Endodermal cell (in vitro differentiated cells): ENCODE measurements at regions not wholly inside any gene's neighbourhood (a gene's known extent, or its start where the extent isn't known, plus 50 kb on each side); places are given as distances from the start of the nearest gene placed in this dataset.

Source experiments
- DNase-seq: peaks from one replicate; pipeline ENCODE4 v3.0.0-alpha.2; 2017
- H3K27ac ChIP-seq: 2 replicates; pipeline ENCODE4 v1.5.1; 2013; ENCODE audit warnings: mild to moderate bottlenecking, low read depth, low read length, moderate library complexity
- H3K27me3 ChIP-seq: 2 replicates; pipeline ENCODE4 v1.6.1; 2013; ENCODE audit warnings: mild to moderate bottlenecking, low read length, moderate library complexity; ENCODE audit not compliant: insufficient read depth, control insufficient read depth, poor library complexity, severe bottlenecking
- H3K36me3 ChIP-seq: 2 replicates; pipeline ENCODE4 v1.7.0; 2013; ENCODE audit warnings: mild to moderate bottlenecking, low read length, moderate library complexity; ENCODE audit not compliant: control insufficient read depth, insufficient read depth
- H3K4me1 ChIP-seq: one replicate; pipeline ENCODE4 v1.7.0; 2013; ENCODE audit warnings: low read length; ENCODE audit not compliant: control insufficient read depth, insufficient read depth
- H3K4me3 ChIP-seq: 2 replicates; pipeline ENCODE4 v1.5.1; 2013; ENCODE audit warnings: mild to moderate bottlenecking, low read length, moderate library complexity
- H3K9ac ChIP-seq: 2 replicates; pipeline ENCODE4 v1.6.1; 2013; ENCODE audit warnings: mild to moderate bottlenecking, low read length, moderate library complexity; ENCODE audit not compliant: poor library complexity, severe bottlenecking; ENCODE audit errors: extremely low read depth
- H3K9me3 ChIP-seq: 2 replicates; pipeline ENCODE4 v1.6.1; 2013; ENCODE audit warnings: mild to moderate bottlenecking, low read length, moderate library complexity; ENCODE audit not compliant: control insufficient read depth
- H3K27ac Mint-ChIP-seq: 2 replicates; pipeline ENCODE4 v1.8.0; 2020; ENCODE audit warnings: mixed read lengths
- H3K27me3 Mint-ChIP-seq: 2 replicates; pipeline ENCODE4 v1.8.0; 2021; ENCODE audit warnings: mild to moderate bottlenecking, mixed read lengths; ENCODE audit not compliant: insufficient read depth
- H3K36me3 Mint-ChIP-seq: 2 replicates; pipeline ENCODE4 v1.8.0; 2020; ENCODE audit warnings: low read depth, mixed read lengths
- H3K4me1 Mint-ChIP-seq: 2 replicates; pipeline ENCODE4 v1.8.0; 2020; ENCODE audit warnings: mixed read lengths
- H3K4me3 Mint-ChIP-seq: 2 replicates; pipeline ENCODE4 v1.8.0; 2020; ENCODE audit warnings: mild to moderate bottlenecking, moderate library complexity, mixed read lengths
- H3K9me3 Mint-ChIP-seq: 2 replicates; pipeline ENCODE4 v1.8.0; 2020; ENCODE audit warnings: mild to moderate bottlenecking, mixed read lengths
- CTCF ChIP-seq: fragments of 200-600 bp; sonication (generic); conservative IDR thresholded peaks from 2 replicates; pipeline ENCODE4 v1.5.0; 2021; ENCODE audit warnings: antibody characterized with exemption, mild to moderate bottlenecking
- WGBS, 2 experiments: methylation state at CpG; one replicate each; pipeline versions ENCODE4 v1.1.5 to v1.1.7; 2013; ENCODE audit warnings: missing lambda C conversion rate in 2 of 2, mixed read lengths in 1 of 2; ENCODE audit not compliant: insufficient coverage in 1 of 2, insufficient read length in 1 of 2; 5-methylcytosine and 5-hydroxymethylcytosine counted together

GRCh38 chr21:35571910-35572309 lies 488.4 kb downstream of the SETD4 start:
- Mint-ChIP-seq H3K36me3 (no peaks in the 10 kb centered on the region), H3K4me3 (no peak overlapping the region), H3K4me1 (no peaks in the 10 kb centered on the region), H3K9me3 (peaks cover 4% of the 10 kb centered on the region), H3K27me3 (no peaks in the 10 kb centered on the region), H3K27ac (no peak overlapping the region)
- WGBS, 2 experiments: 76 to 78% methylated on average over 6 to 7 of the region's 7 CpGs
- Histone ChIP-seq H3K27ac (no peak overlapping the region), H3K36me3 (no peaks in the 10 kb centered on the region), H3K9ac (no peak overlapping the region), H3K4me1 (no peaks in the 10 kb centered on the region), H3K4me3 (no peak overlapping the region), H3K9me3 (no peaks in the 10 kb centered on the region), H3K27me3 (no peaks in the 10 kb centered on the region)
- TF ChIP-seq CTCF: no peak
- no peak for DNase-seq

GRCh38 chr21:35568643-35569042 lies 491.7 kb downstream of the SETD4 start:
- Histone ChIP-seq H3K36me3 (no peaks in the 10 kb centered on the region), H3K27me3 (no peaks in the 10 kb centered on the region), H3K9ac (no peak overlapping the region), H3K4me1 (no peaks in the 10 kb centered on the region), H3K4me3 (no peak overlapping the region), H3K27ac (no peak overlapping the region), H3K9me3 (no peaks in the 10 kb centered on the region)
- no peaks in the 10 kb centered on the region for H3K27me3 Mint-ChIP-seq
- 74 to 88% methylated on average over 2 to 5 of the region's 5 CpGs for WGBS, 2 experiments
- no peak for TF ChIP-seq CTCF
- H3K4me3 Mint-ChIP-seq: no peak overlapping the region
- no peak for DNase-seq
- peaks cover 6% of the 10 kb centered on the region for H3K9me3 Mint-ChIP-seq
- no peaks in the 10 kb centered on the region for H3K36me3 Mint-ChIP-seq
- H3K27ac Mint-ChIP-seq: no peak overlapping the region
- peaks cover 7% of the 10 kb centered on the region for H3K4me1 Mint-ChIP-seq

GRCh38 chr21:35566874-35567273 lies 493.5 kb downstream of the SETD4 start:
- H3K9me3 Mint-ChIP-seq: peaks cover 6% of the 10 kb centered on the region
- peaks cover 7% of the 10 kb centered on the region for H3K4me1 Mint-ChIP-seq
- Histone ChIP-seq H3K36me3 (no peaks in the 10 kb centered on the region), H3K27me3 (no peaks in the 10 kb centered on the region), H3K4me1 (no peaks in the 10 kb centered on the region), H3K9me3 (no peaks in the 10 kb centered on the region), H3K4me3 (no peak overlapping the region), H3K9ac (no peak overlapping the region), H3K27ac (no peak overlapping the region)
- H3K27me3 Mint-ChIP-seq: no peaks in the 10 kb centered on the region
- H3K4me3 Mint-ChIP-seq: no peak overlapping the region
- 93% methylated on average over 3 of the region's 3 CpGs; no CpG with 5 or more reads in 1 of the 2 experiments for WGBS, 2 experiments
- no peaks in the 10 kb centered on the region for H3K36me3 Mint-ChIP-seq
- no peak for DNase-seq
- H3K27ac Mint-ChIP-seq: no peak overlapping the region
- no peak for TF ChIP-seq CTCF
